CD4-positive, CD25-positive, alpha-beta regulatory T cell (primary cell): ENCODE measurements at regions not wholly inside any gene's neighbourhood (a gene's known extent, or its start where the extent isn't known, plus 50 kb on each side); places are given as distances from the start of the nearest gene placed in this dataset.

ENCODE experiments used
- ATAC-seq, 2 donors: fragments of 150-1000 bp; cut with Tn5 transposase; one replicate each; pipeline ENCODE4 v1.10.0; 2021; ENCODE audit warnings: low read depth in 2 of 2, moderate number of reproducible peaks in 2 of 2, moderate library complexity in 1 of 2
- DNase-seq, 3 donors: peaks; one replicate each; pipeline versions ENCODE4 v3.0.0 to v3.0.0-alpha.2; 2012 to 2022; ENCODE audit warnings: mixed read lengths in 1 of 3
- H3K27ac ChIP-seq: one replicate; pipeline ENCODE4 v1.7.0; 2013; ENCODE audit warnings: mild to moderate bottlenecking, low read length; ENCODE audit not compliant: insufficient read depth, poor library complexity, severe bottlenecking
- H3K27me3 ChIP-seq: one replicate; pipeline ENCODE4 v1.7.0; 2013; ENCODE audit warnings: low read length; ENCODE audit not compliant: control insufficient read depth, insufficient read depth
- H3K36me3 ChIP-seq: one replicate; pipeline ENCODE4 v1.7.0; 2013; ENCODE audit warnings: mild to moderate bottlenecking, low read length, moderate library complexity; ENCODE audit not compliant: control insufficient read depth, insufficient read depth
- H3K4me1 ChIP-seq: 2 replicates; pipeline ENCODE4 v1.7.0; 2013; ENCODE audit warnings: mild to moderate bottlenecking, low read length; ENCODE audit not compliant: insufficient read depth, control insufficient read depth, poor library complexity, severe bottlenecking
- H3K4me3 ChIP-seq: one replicate; pipeline ENCODE4 v1.7.0; 2013; ENCODE audit warnings: low read depth, mild to moderate bottlenecking, low read length, moderate library complexity
- H3K9me3 ChIP-seq, 2 experiments: 1 replicate in 1 of 2; 2 replicates in 1 of 2; pipeline ENCODE4 v1.7.0; 2013; ENCODE audit warnings: low read length in 2 of 2, mild to moderate bottlenecking in 1 of 2, moderate library complexity in 1 of 2; ENCODE audit not compliant: control insufficient read depth in 2 of 2
- H3K27ac Mint-ChIP-seq, 3 donors: one replicate each; pipeline ENCODE4 v1.8.0; 2020 to 2022; ENCODE audit warnings: mild to moderate bottlenecking in 3 of 3, mixed read lengths in 3 of 3, moderate library complexity in 2 of 3
- H3K27me3 Mint-ChIP-seq: one replicate; pipeline ENCODE4 v1.8.0; 2022; ENCODE audit warnings: mild to moderate bottlenecking, mixed read lengths
- H3K36me3 Mint-ChIP-seq: one replicate; pipeline ENCODE4 v1.8.0; 2020; ENCODE audit warnings: mixed read lengths
- H3K4me1 Mint-ChIP-seq, 4 donors: one replicate each; pipeline ENCODE4 v1.8.0; 2020 to 2022; ENCODE audit warnings: mixed read lengths in 4 of 4, mild to moderate bottlenecking in 1 of 4
- H3K4me3 Mint-ChIP-seq, 4 donors: one replicate each; pipeline ENCODE4 v1.8.0; 2020 to 2022; ENCODE audit warnings: mild to moderate bottlenecking in 4 of 4, mixed read lengths in 4 of 4, moderate library complexity in 3 of 4
- H3K9me3 Mint-ChIP-seq, 7 donors: one replicate each; pipeline ENCODE4 v1.8.0; 2020 to 2022; ENCODE audit warnings: mixed read lengths in 7 of 7, mild to moderate bottlenecking in 3 of 7, moderate library complexity in 2 of 7

DNA sequence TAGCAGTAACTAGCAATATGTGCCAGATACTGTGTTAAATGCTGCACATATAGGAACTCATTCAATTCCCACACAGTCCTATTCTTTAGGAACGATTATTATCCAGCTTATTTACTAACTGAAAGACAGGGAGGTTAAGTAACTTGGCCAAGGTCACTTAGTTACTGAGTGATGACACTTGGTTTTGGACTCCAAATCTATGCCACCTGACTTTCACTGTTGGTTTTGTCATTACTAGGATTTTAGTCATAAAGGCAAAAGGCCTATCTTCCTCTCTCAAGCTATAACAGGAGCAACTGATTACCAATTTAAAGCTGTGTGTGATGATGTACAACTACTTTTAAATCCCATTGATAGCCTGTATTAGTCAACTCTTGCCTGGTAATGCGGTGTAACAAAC lies 138.9 kb upstream of the STX18 start:
- peaks cover 0 to 3% (median 0%) of the 10 kb centered on the region in 4 donors for H3K4me1 Mint-ChIP-seq

GRCh38 chr4:4680243-4680642 lies 138.4 kb upstream of the STX18 start:
- Histone ChIP-seq H3K4me3 (no peak overlapping the region), H3K9me3 (no peaks in the 10 kb centered on the region), H3K4me1 (no peaks in the 10 kb centered on the region), H3K36me3 (no peaks in the 10 kb centered on the region), H3K27ac (no peak overlapping the region), H3K27me3 (no peaks in the 10 kb centered on the region)
- Mint-ChIP-seq H3K27me3 (no peaks in the 10 kb centered on the region), H3K36me3 (peaks cover 28% of the 10 kb centered on the region), H3K9me3 (no peaks in the 10 kb centered on the region), H3K27ac (no peak overlapping the region), H3K4me3 (no peak overlapping the region), H3K4me1 (peaks cover 0 to 3% (median 0%) of the 10 kb centered on the region in 4 donors)
- ATAC-seq (no peak), DNase-seq (no peak)

More for the DNA sequence above, 138.9 kb upstream of the STX18 start:
- no peak overlapping the region for H3K27ac ChIP-seq
- H3K27me3 ChIP-seq, result no peaks in the 10 kb centered on the region
- H3K27me3 Mint-ChIP-seq, result no peaks in the 10 kb centered on the region
- no peaks in the 10 kb centered on the region for H3K36me3 ChIP-seq
- no peaks in the 10 kb centered on the region for H3K9me3 ChIP-seq
- H3K4me1 ChIP-seq, result no peaks in the 10 kb centered on the region
- peaks cover 23% of the 10 kb centered on the region for H3K36me3 Mint-ChIP-seq
- no peaks in the 10 kb centered on the region for H3K9me3 Mint-ChIP-seq
- ATAC-seq (no peak), DNase-seq (no peak)
- no peak overlapping the region for H3K4me3 Mint-ChIP-seq
- H3K27ac Mint-ChIP-seq, result no peak overlapping the region
- H3K4me3 ChIP-seq, result no peak overlapping the region

DNA sequence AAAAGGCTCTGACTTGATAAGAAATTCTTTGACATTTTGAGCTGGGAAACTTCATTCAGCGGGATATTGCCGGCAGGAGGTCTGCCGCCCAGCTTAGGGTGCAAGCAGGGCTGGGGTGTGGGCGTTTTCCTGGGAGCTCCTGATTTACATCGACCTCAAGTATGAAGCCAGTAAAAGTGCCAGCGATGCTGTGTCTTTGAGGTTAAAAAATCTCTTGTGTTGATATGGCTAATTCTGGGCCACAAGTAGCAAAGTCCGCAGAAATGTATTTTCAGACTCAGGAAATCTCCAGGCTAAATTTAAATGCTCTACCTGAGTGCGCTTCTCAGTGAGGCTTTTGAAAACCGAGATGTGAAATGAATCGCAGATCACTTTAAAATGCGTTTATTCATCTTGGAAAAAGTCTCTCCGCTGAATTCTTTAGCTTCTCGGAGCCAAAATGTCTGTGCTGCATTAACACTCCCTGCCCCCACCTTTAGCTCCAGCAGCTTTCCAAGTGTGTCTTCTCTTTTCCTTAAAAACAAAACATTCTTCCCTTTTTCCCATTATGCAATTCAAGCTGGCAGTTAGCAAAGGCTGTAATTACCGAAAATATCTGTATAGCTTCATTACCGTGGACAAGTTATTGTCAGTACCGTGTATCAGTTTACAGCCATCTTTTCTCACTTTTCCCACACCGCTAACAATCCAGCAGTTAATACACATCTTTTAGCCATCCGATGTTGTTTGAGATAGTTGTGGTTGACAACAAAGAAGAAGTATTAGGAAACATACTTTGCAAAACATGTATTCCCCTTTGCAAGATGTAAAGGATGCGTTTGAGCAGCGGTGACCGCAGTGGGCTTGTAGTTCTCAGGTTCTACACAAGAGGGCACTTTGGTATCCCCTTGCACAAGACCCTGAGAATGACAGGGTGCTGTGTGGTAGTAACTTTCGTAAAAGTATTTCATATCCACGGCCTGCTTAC lies 136.0 kb upstream of the STX18 start:
- Histone ChIP-seq H3K9me3 (no peaks in the 10 kb centered on the region), H3K27me3 (no peaks in the 10 kb centered on the region), H3K4me3 (no peak overlapping the region), H3K4me1 (no peaks in the 10 kb centered on the region), H3K36me3 (no peaks in the 10 kb centered on the region), H3K27ac (no peak overlapping the region)
- Mint-ChIP-seq H3K27me3 (no peaks in the 10 kb centered on the region), H3K27ac (no peak overlapping the region), H3K36me3 (peaks cover 40% of the 10 kb centered on the region), H3K9me3 (no peaks in the 10 kb centered on the region), H3K4me3 (no peak overlapping the region), H3K4me1 (peaks cover 0 to 3% (median 0%) of the 10 kb centered on the region in 4 donors)
- DNase-seq (peak in 1 of 3 donors; percentile 15), ATAC-seq (no peak)

DNA sequence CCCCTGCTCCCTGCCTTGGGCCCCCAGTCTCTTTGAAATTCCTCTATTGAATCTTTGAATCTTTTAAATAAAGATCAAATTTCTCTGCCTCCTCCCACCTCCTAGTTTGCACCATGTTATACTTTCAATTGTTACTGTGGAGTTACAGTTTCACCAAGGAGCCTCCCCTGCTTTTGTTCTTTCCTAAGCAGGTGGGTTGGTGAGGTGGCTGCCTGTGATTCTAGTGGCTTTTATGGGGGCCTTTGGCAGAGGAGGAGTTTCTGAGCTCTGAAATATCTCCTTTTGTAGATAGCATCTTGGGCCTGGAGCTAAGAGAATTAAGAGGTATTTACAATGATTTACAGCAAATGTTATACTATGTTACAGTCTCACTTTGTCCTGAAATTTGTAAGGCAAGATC lies 133.8 kb upstream of the STX18 start:
- peaks cover 30% of the 10 kb centered on the region for H3K36me3 Mint-ChIP-seq
- Histone ChIP-seq H3K4me1 (no peaks in the 10 kb centered on the region), H3K27ac (no peak overlapping the region), H3K27me3 (no peaks in the 10 kb centered on the region), H3K36me3 (no peaks in the 10 kb centered on the region), H3K9me3 (no peaks in the 10 kb centered on the region), H3K4me3 (no peak overlapping the region)
- H3K9me3 Mint-ChIP-seq, result no peaks in the 10 kb centered on the region
- no peak overlapping the region for H3K4me3 Mint-ChIP-seq
- ATAC-seq (no peak), DNase-seq (no peak)
- no peak overlapping the region for H3K27ac Mint-ChIP-seq
- H3K4me1 Mint-ChIP-seq, result peaks cover 0 to 3% (median 0%) of the 10 kb centered on the region in 4 donors
- no peaks in the 10 kb centered on the region for H3K27me3 Mint-ChIP-seq

DNA sequence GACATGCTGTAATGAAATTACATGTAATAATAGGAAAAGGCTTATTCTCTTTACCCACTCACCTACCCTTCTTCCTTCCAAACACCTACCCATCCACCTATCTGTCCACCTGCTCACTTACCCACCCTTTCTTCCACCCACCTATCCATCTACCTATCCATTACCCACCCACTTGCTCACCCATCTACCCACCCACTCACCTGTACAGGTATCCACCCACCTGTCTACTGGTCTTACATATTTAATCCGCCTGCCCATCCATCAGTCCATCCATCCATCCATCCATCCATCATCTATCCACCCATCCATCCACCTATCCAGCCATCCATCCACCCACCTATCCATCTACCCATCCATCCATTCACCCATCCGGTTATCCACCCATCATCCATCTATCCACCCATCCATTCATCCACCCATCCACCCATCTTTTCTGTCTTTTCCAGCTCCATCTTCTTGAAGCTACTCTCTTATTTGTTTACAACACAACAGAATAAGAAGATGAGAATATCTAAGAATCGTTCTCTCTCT lies 133.3 kb upstream of the STX18 start:
- no peak overlapping the region for H3K4me3 Mint-ChIP-seq
- H3K9me3 ChIP-seq, result no peaks in the 10 kb centered on the region
- DNase-seq (no peak), ATAC-seq (no peak)
- peaks cover 26% of the 10 kb centered on the region for H3K36me3 Mint-ChIP-seq
- no peak overlapping the region for H3K4me3 ChIP-seq
- no peaks in the 10 kb centered on the region for H3K9me3 Mint-ChIP-seq
- H3K27me3 Mint-ChIP-seq, result no peaks in the 10 kb centered on the region
- no peaks in the 10 kb centered on the region for H3K27me3 ChIP-seq
- H3K4me1 ChIP-seq, result no peaks in the 10 kb centered on the region
- no peak overlapping the region for H3K27ac ChIP-seq
- H3K36me3 ChIP-seq, result no peaks in the 10 kb centered on the region
- peaks cover 0 to 3% (median 0%) of the 10 kb centered on the region in 4 donors for H3K4me1 Mint-ChIP-seq
- no peak overlapping the region for H3K27ac Mint-ChIP-seq

DNA sequence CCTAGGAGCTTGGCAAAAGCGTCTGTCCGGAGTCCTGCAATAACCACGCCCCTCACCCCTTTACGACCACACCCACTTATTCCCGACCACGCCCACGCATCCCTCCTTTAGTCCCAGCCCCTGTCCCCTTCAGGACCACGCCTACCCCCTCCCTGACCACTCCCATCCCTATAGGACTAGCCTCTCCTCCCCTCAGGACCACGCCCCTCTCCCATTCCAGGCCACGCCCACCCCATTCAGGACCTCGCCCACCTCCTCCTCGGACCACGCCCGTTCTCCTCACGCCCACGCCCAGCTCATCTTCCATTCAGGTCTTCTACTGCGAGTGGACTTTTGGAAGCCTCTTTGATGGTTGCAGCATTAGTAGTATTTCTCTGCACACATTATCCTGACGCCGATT lies 131.2 kb upstream of the STX18 start:
- H3K27ac ChIP-seq, result no peak overlapping the region
- no peaks in the 10 kb centered on the region for H3K36me3 ChIP-seq
- peaks cover 0 to 5% (median 2%) of the 10 kb centered on the region in 4 donors for H3K4me1 Mint-ChIP-seq
- H3K4me3 Mint-ChIP-seq, result no peak overlapping the region
- no peak for ATAC-seq
- no peaks in the 10 kb centered on the region for H3K27me3 ChIP-seq
- no peaks in the 10 kb centered on the region for H3K9me3 Mint-ChIP-seq
- H3K9me3 ChIP-seq, result no peaks in the 10 kb centered on the region
- peaks cover 21% of the 10 kb centered on the region for H3K36me3 Mint-ChIP-seq
- H3K4me3 ChIP-seq, result no peak overlapping the region
- DNase-seq, result no peak
- H3K4me1 ChIP-seq, result no peaks in the 10 kb centered on the region
- H3K27me3 Mint-ChIP-seq, result no peaks in the 10 kb centered on the region
- no peak overlapping the region for H3K27ac Mint-ChIP-seq

DNA sequence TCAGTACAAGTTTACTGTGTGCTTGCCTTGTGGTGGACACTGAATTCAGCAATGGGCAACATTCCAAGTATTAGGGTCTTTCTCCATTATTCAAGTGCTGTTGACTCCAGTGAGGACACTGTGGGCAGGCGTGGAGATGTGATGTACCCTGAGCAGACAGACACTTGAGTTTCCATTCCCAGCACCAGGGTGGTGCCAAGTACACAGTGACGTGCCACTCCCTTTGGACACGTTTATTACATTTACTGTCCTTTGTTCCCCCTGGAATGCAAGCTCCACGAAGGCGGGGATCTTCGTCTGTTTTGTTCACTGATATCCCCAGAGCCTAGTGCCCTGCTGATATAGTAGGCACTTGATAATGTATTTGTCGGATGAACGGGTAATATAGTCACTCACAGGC lies 130.6 kb upstream of the STX18 start:
- H3K4me3 ChIP-seq, result no peak overlapping the region
- H3K4me3 Mint-ChIP-seq, result no peak overlapping the region
- DNase-seq (no peak), ATAC-seq (no peak)
- no peaks in the 10 kb centered on the region for H3K27me3 Mint-ChIP-seq
- no peaks in the 10 kb centered on the region for H3K36me3 ChIP-seq
- H3K9me3 Mint-ChIP-seq, result no peaks in the 10 kb centered on the region
- H3K4me1 Mint-ChIP-seq, result peaks cover 0 to 5% (median under 1%) of the 10 kb centered on the region in 4 donors
- H3K4me1 ChIP-seq, result no peaks in the 10 kb centered on the region
- no peaks in the 10 kb centered on the region for H3K9me3 ChIP-seq
- H3K27ac ChIP-seq, result no peak overlapping the region
- H3K27me3 ChIP-seq, result no peaks in the 10 kb centered on the region
- H3K27ac Mint-ChIP-seq, result no peak overlapping the region
- H3K36me3 Mint-ChIP-seq, result peaks cover 17% of the 10 kb centered on the region
